ENCODE measurements at regions not wholly inside any gene's neighbourhood (a gene's known extent, or its start where the extent isn't known, plus 50 kb on each side); places are given as distances from the start of the nearest gene placed in this dataset.

DNA sequence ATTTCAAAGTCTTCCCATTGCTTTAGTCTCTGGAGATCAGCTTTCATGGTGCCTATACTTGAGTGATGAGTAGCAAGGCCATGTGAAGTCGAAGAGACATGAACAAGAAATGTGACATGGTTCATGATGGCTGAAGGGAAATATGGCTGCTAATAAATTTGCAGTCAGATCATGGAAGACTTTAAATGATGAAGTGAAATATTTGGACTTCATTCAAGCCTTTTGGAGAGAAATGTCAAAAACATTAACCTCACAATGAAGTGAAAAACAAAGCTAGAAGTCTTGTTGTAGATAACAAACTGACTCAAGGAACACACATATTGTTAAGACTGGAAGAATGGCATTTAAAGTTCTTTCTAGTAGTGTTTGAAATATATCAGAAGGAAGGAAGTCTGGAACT, 120.3 kb upstream of the CCDC54 start:
- H3K79me1 ChIP-seq (ENCODE audit: low read depth, low read length): no peaks in the 10 kb centered on the region
- no peaks in the 10 kb centered on the region for H3K9me3 ChIP-seq (replicated peaks in 1 of 2; ENCODE audit: control insufficient read depth in 2 of 2, insufficient read depth in 1 of 2, low read depth in 1 of 2, low read length in 2 of 2)
- no peak overlapping the region for H3K9ac ChIP-seq (ENCODE audit: low read depth, low read length, poor library complexity)
- H2AFZ ChIP-seq (ENCODE audit: low read length): no peak overlapping the region
- no peak overlapping the region for H2BK120ac ChIP-seq (ENCODE audit: low read depth, low read length)
- H2BK15ac ChIP-seq (ENCODE audit: low read length): no peak overlapping the region
- H3K4me1 ChIP-seq (ENCODE audit: control insufficient read depth in 2 of 2, insufficient read depth in 1 of 2, low read depth in 1 of 2, low read length in 2 of 2): no peaks in the 10 kb centered on the region
- no peak overlapping the region for H2BK5ac ChIP-seq (ENCODE audit: low read length)
- DNase-seq (ENCODE audit: low spot score): no peak
- no peak overlapping the region for H4K8ac ChIP-seq (ENCODE audit: low read depth, low read length)
- H4K91ac ChIP-seq (ENCODE audit: low read depth, low read length, poor library complexity): no peak overlapping the region
- no peak overlapping the region for H3K4me3 ChIP-seq (ENCODE audit: low read length in 2 of 2)
- H3K36me3 ChIP-seq (replicated peaks in 1 of 2; ENCODE audit: control insufficient read depth in 2 of 2, insufficient read depth in 2 of 2, low read length in 2 of 2): no peaks in the 10 kb centered on the region
- H3K18ac ChIP-seq (ENCODE audit: low read length): no peak overlapping the region
- no peak overlapping the region for H2AK5ac ChIP-seq (ENCODE audit: low read depth, low read length)
- no peaks in the 10 kb centered on the region for H3K27me3 ChIP-seq (ENCODE audit: control insufficient read depth in 3 of 3, insufficient read depth in 3 of 3, low read depth in 1 of 3, low read length in 3 of 3)
- H2BK12ac ChIP-seq (ENCODE audit: low read length): no peak overlapping the region
- H3K23ac ChIP-seq (ENCODE audit: low read depth, low read length, poor library complexity): no peak overlapping the region
- H3K27ac ChIP-seq (replicated peaks; ENCODE audit: low read length): no peak overlapping the region
- no peak overlapping the region for H3K14ac ChIP-seq (ENCODE audit: low read length)
- no CpG with 5 or more reads among the region's 1 CpG for WGBS, 2 donors (ENCODE audit: extremely low coverage in 2 of 2, insufficient read length in 2 of 2, insufficient replicate concordance in 1 of 2)
- no peak overlapping the region for H3K4me2 ChIP-seq (ENCODE audit: insufficient read depth, low read length, poor library complexity, severe bottlenecking)
- H3K4ac ChIP-seq (ENCODE audit: low read length): no peak overlapping the region

DNA sequence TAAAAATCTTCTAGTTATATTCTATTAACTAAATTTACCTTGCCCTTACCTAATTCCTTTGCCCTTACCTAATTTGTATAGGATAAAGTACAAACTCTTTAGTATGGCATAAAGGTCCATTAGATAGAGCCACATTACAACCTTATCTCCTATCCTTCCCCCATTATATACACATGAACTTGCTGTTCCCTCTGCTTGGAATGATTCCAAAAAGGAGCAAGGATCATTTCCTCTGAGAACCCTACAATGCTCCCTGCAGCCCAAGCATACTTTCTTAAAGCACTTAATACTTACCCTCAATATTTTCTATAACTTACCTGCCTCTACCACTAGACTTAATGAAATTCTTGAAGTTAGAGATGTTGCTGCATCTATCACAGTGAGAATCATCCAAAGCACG, 118.9 kb upstream of the CCDC54 start:
- H3K14ac ChIP-seq (ENCODE audit: low read length): no peak overlapping the region
- DNase-seq (ENCODE audit: low spot score): no peak
- H3K9me3 ChIP-seq (replicated peaks in 1 of 2; ENCODE audit: control insufficient read depth in 2 of 2, insufficient read depth in 1 of 2, low read depth in 1 of 2, low read length in 2 of 2): no peaks in the 10 kb centered on the region
- H3K4me2 ChIP-seq (ENCODE audit: insufficient read depth, low read length, poor library complexity, severe bottlenecking): no peak overlapping the region
- no peak overlapping the region for H3K9ac ChIP-seq (ENCODE audit: low read depth, low read length, poor library complexity)
- no peak overlapping the region for H3K4me3 ChIP-seq (ENCODE audit: low read length in 2 of 2)
- no peak overlapping the region for H3K27ac ChIP-seq (replicated peaks; ENCODE audit: low read length)
- no peak overlapping the region for H2AFZ ChIP-seq (ENCODE audit: low read length)
- no CpG with 5 or more reads among the region's 1 CpG for WGBS, 2 donors (ENCODE audit: extremely low coverage in 2 of 2, insufficient read length in 2 of 2, insufficient replicate concordance in 1 of 2)
- H3K18ac ChIP-seq (ENCODE audit: low read length): no peak overlapping the region
- no peaks in the 10 kb centered on the region for H3K79me1 ChIP-seq (ENCODE audit: low read depth, low read length)
- no peak overlapping the region for H2BK5ac ChIP-seq (ENCODE audit: low read length)
- H3K23ac ChIP-seq (ENCODE audit: low read depth, low read length, poor library complexity): no peak overlapping the region
- no peak overlapping the region for H2BK12ac ChIP-seq (ENCODE audit: low read length)
- no peak overlapping the region for H4K91ac ChIP-seq (ENCODE audit: low read depth, low read length, poor library complexity)
- H3K4me1 ChIP-seq (ENCODE audit: control insufficient read depth in 2 of 2, insufficient read depth in 1 of 2, low read depth in 1 of 2, low read length in 2 of 2): no peaks in the 10 kb centered on the region
- H3K27me3 ChIP-seq (ENCODE audit: control insufficient read depth in 3 of 3, insufficient read depth in 3 of 3, low read depth in 1 of 3, low read length in 3 of 3): no peaks in the 10 kb centered on the region
- no peak overlapping the region for H2BK120ac ChIP-seq (ENCODE audit: low read depth, low read length)
- no peak overlapping the region for H4K8ac ChIP-seq (ENCODE audit: low read depth, low read length)
- H3K36me3 ChIP-seq (replicated peaks in 1 of 2; ENCODE audit: control insufficient read depth in 2 of 2, insufficient read depth in 2 of 2, low read length in 2 of 2): no peaks in the 10 kb centered on the region
- H3K4ac ChIP-seq (ENCODE audit: low read length): no peak overlapping the region
- no peak overlapping the region for H2AK5ac ChIP-seq (ENCODE audit: low read depth, low read length)
- no peak overlapping the region for H2BK15ac ChIP-seq (ENCODE audit: low read length)

DNA sequence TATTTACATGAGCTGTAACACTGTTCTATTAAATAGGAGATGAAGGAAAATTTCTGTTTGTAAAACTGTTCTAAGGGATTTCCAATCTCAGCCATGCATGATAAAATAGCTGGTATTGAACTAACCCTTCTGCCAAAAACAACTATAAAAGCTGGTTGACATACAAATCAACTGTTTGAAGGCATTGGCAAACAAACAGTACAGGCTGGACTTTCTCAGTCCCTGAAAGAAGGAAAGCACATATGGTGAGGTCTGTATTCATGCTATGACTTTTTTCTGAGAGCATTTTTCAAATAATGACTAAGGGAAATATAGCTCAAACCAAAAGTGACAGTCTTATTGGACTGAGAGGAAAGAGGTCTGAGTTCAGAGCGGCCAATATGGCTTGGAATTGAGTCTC, 117.0 kb upstream of the CCDC54 start:
- no peak overlapping the region for H3K9ac ChIP-seq (ENCODE audit: low read depth, low read length, poor library complexity)
- H2BK15ac ChIP-seq (ENCODE audit: low read length): no peak overlapping the region

DNA sequence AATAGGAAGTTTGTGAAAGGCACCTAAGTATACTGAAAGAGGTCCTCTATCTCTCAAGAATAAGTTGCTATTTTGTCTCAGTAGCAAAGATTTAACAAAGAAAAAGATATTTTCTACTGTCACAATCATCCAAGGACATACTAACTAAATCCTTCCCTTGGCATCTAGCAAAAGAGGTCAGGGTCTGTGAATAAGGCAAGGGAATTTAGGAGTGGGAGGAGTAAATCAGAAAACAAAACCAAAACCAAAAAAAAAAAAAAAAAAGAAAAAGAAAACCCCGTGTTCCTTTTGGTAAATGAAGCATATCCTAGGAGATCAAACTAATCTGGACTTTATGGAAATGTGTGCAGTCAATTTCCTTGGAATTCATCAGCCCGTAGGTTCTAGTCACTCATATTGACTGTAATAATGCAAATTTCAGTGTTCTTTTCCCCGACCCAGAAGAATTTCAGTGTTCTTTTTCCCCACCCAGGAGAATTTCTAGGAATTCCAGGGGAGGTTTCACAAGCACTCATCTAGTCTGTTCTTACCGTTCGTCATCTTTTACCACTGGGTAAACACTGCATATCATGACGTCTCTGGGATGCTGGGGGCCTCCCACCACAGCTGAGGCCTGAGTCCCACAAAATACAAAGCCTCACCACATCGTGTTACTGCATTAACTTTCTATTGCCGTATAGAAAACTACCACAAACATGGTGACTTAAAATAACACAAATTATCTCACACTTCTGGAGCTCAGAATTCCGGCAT, 113.8 kb upstream of the CCDC54 start:
- Histone ChIP-seq H2BK15ac (ENCODE audit: low read length) (no peak overlapping the region), H3K4me3 (ENCODE audit: low read length in 2 of 2) (no peak overlapping the region), H3K23ac (ENCODE audit: low read depth, low read length, poor library complexity) (no peak overlapping the region), H2AFZ (ENCODE audit: low read length) (peak overlapping the region; percentile 9), H2AK5ac (ENCODE audit: low read depth, low read length) (no peak overlapping the region), H4K91ac (ENCODE audit: low read depth, low read length, poor library complexity) (no peak overlapping the region), H3K9me3 (replicated peaks in 1 of 2; ENCODE audit: control insufficient read depth in 2 of 2, insufficient read depth in 1 of 2, low read depth in 1 of 2, low read length in 2 of 2) (no peaks in the 10 kb centered on the region), H3K36me3 (replicated peaks in 1 of 2; ENCODE audit: control insufficient read depth in 2 of 2, insufficient read depth in 2 of 2, low read length in 2 of 2) (no peaks in the 10 kb centered on the region), H3K14ac (ENCODE audit: low read length) (no peak overlapping the region), H3K4ac (ENCODE audit: low read length) (no peak overlapping the region), H3K9ac (ENCODE audit: low read depth, low read length, poor library complexity) (no peak overlapping the region), H3K79me1 (ENCODE audit: low read depth, low read length) (no peaks in the 10 kb centered on the region), H3K18ac (ENCODE audit: low read length) (no peak overlapping the region), H3K4me2 (ENCODE audit: insufficient read depth, low read length, poor library complexity, severe bottlenecking) (no peak overlapping the region), H3K27me3 (ENCODE audit: control insufficient read depth in 3 of 3, insufficient read depth in 3 of 3, low read depth in 1 of 3, low read length in 3 of 3) (no peaks in the 10 kb centered on the region), H3K4me1 (ENCODE audit: control insufficient read depth in 2 of 2, insufficient read depth in 1 of 2, low read depth in 1 of 2, low read length in 2 of 2) (peaks cover 0 to 3% of the 10 kb centered on the region in 2 donors), H4K8ac (ENCODE audit: low read depth, low read length) (no peak overlapping the region), H2BK120ac (ENCODE audit: low read depth, low read length) (no peak overlapping the region), H3K27ac (replicated peaks; ENCODE audit: low read length) (no peak overlapping the region), H2BK5ac (ENCODE audit: low read length) (no peak overlapping the region), H2BK12ac (ENCODE audit: low read length) (no peak overlapping the region)
- WGBS, 2 donors (ENCODE audit: extremely low coverage in 2 of 2, insufficient read length in 2 of 2, insufficient replicate concordance in 1 of 2): no CpG with 5 or more reads among the region's 9 CpGs
- no peak for DNase-seq (ENCODE audit: low spot score)

More for the DNA sequence above, 117.0 kb upstream of the CCDC54 start:
- H3K4me3 ChIP-seq (ENCODE audit: low read length in 2 of 2): no peak overlapping the region
- no peaks in the 10 kb centered on the region for H3K79me1 ChIP-seq (ENCODE audit: low read depth, low read length)
- peaks cover 0 to 3% of the 10 kb centered on the region in 2 donors for H3K4me1 ChIP-seq (ENCODE audit: control insufficient read depth in 2 of 2, insufficient read depth in 1 of 2, low read depth in 1 of 2, low read length in 2 of 2)
- H3K27ac ChIP-seq (replicated peaks; ENCODE audit: low read length): no peak overlapping the region
- H3K4me2 ChIP-seq (ENCODE audit: insufficient read depth, low read length, poor library complexity, severe bottlenecking): no peak overlapping the region
- H2AK5ac ChIP-seq (ENCODE audit: low read depth, low read length): no peak overlapping the region
- H3K27me3 ChIP-seq (ENCODE audit: control insufficient read depth in 3 of 3, insufficient read depth in 3 of 3, low read depth in 1 of 3, low read length in 3 of 3): no peaks in the 10 kb centered on the region
- no peak overlapping the region for H3K4ac ChIP-seq (ENCODE audit: low read length)
- WGBS, 2 donors (ENCODE audit: extremely low coverage in 2 of 2, insufficient read length in 2 of 2, insufficient replicate concordance in 1 of 2): no CpG with 5 or more reads among the region's 1 CpG
- no peak overlapping the region for H2AFZ ChIP-seq (ENCODE audit: low read length)
- H2BK5ac ChIP-seq (ENCODE audit: low read length): no peak overlapping the region
- no peak overlapping the region for H3K18ac ChIP-seq (ENCODE audit: low read length)
- H4K8ac ChIP-seq (ENCODE audit: low read depth, low read length): no peak overlapping the region
- DNase-seq (ENCODE audit: low spot score): no peak
- H3K36me3 ChIP-seq (replicated peaks in 1 of 2; ENCODE audit: control insufficient read depth in 2 of 2, insufficient read depth in 2 of 2, low read length in 2 of 2): no peaks in the 10 kb centered on the region
- no peak overlapping the region for H3K23ac ChIP-seq (ENCODE audit: low read depth, low read length, poor library complexity)
- H2BK12ac ChIP-seq (ENCODE audit: low read length): no peak overlapping the region
- H3K14ac ChIP-seq (ENCODE audit: low read length): no peak overlapping the region
- no peaks in the 10 kb centered on the region for H3K9me3 ChIP-seq (replicated peaks in 1 of 2; ENCODE audit: control insufficient read depth in 2 of 2, insufficient read depth in 1 of 2, low read depth in 1 of 2, low read length in 2 of 2)
- no peak overlapping the region for H4K91ac ChIP-seq (ENCODE audit: low read depth, low read length, poor library complexity)
- H2BK120ac ChIP-seq (ENCODE audit: low read depth, low read length): no peak overlapping the region

Measured in neuronal stem cell (in vitro differentiated cells).